GM21528 (cell line): ENCODE measurements at regions not wholly inside any gene's neighbourhood (a gene's known extent, or its start where the extent isn't known, plus 50 kb on each side); places are given as distances from the start of the nearest gene placed in this dataset.
A peak's percentile ranks its signal among the peaks of the same experiment; 100 is the strongest.
"Not testable (repeated sequence)": the region's sequence is repeated elsewhere in the genome, so short reads cannot be mapped to it uniquely, and the experiment has no call there.

Experiments used
- ATAC-seq: cut with Tn5 transposase; IDR thresholded peaks from one replicate; pipeline ENCODE4 v1.9.1; 2021; ENCODE audit warnings: mild to moderate bottlenecking, moderate library complexity; ENCODE audit not compliant: unreplicated experiment, low FRiP score

DNA sequence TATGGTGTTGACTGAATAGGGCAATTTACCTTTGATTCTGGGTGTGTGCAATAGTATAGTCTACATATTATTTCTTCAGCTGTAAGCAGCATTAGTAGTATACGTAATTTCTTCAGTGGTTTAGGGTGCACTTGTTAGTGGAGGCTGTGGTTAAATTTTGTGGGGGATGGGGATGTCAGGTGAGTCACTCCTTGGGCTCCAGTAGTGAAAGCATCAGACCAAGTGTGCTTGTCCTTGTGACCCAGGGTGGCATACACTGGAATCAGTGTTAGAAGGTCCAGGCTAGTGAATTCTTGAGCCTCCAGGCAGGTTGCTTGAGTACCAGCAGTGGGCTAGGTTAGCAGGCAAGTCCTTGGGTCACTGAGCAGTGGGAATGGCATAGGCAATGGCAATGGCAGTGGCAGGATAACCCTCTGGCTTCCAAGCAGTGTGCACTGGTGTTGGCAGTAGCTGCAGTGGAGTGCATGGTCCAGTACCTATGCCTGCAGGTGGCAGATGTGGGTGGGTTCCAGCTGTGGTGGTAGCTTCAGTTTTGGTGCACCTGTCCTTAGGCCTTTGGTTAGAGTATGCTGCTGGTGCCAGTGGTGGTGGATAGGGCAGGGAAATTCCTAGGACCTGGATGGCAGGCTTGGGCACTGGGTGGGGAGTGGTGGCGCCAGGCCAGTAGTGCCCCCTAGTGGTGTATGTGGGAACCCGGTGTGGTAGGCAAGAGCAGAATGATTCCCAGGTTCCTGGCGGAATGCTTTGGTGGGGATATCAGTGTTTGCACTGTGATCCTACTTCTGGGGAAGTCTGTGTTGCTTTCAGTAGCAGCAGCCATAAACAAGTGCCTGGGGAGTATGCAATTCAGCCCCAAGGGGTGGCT lies 531.0 kb downstream of the SMARCA1 start:
- no peak for ATAC-seq

DNA sequence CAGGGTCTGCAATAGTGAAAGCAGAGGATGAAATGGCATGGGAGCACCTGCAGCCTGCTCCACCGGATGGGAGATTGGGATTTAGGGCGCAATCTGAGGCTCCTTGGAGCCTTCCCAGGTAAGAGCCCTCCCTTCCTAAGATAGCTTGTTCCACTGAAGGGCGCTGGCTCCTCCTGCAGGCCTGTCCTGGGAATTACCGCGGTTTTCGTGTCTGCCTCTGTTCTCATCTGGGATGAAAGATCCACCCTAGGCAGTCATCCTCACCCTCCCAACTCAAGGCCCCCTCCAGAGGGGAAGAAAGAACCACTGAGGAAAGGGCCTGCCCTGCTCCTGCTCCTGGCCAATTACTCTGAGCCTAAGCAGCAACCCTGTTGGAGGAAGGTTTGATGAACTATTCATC lies 547.5 kb downstream of the SMARCA1 start:
- ATAC-seq: peak; percentile 54

DNA sequence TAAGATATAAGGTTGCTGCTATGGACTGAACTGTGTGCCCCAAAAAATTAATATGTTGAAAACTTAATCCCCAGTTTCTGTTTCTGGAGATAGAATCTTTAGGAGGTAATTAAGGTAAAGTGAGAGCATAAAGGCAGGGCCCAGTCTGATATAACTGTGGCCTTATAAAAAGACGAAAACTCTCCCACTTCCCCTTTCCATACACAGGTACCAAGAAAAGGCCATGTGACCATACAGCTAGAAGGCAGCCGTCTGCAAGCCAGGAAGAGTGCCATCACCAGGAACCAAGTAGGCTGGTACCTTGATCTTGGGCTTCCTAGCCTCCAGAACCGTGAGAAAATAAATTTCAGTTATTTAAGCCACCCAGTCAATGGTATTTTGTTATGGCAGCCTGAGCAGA lies 550.3 kb downstream of the SMARCA1 start:
- no peak for ATAC-seq

DNA sequence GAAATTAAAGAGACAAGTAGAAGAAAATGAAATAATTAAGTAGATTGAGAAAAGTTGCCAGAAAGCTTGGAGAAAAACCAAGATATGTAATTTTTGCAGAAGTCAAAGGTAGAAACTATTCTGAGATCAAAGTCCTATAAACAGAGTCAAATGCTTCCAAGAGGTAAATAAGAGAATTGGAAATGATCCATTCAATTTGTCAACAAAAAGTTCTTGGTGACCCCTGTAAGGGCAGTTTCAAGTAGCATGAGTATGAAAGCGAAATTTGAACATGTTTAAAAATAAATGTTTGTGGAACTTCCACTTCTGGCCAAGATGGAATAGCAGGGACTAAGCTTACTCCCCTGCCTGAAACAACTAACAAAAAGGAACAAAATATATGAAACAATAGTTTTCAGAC lies 562.0 kb downstream of the SMARCA1 start:
- no peak for ATAC-seq

DNA sequence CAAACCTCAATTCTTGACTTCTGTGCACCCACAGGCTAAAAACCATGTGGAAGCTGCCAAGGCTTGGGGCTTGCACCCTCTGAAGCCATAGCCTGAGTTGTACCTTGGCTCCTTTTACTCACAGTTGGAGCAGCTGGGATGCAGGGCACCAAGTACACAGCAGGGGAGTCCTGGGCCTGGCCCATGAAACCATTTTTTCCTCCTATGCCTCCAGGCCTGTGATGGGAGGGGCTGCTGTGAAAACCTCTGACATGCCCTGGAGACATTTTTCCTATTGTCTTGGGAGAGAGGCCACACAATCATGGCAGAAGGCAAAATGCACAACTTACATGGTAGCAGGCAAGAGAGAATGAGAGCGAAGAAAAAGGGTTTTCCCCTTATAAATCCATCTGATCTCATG lies 568.6 kb downstream of the SMARCA1 start:
- ATAC-seq: not testable (repeated sequence)

DNA sequence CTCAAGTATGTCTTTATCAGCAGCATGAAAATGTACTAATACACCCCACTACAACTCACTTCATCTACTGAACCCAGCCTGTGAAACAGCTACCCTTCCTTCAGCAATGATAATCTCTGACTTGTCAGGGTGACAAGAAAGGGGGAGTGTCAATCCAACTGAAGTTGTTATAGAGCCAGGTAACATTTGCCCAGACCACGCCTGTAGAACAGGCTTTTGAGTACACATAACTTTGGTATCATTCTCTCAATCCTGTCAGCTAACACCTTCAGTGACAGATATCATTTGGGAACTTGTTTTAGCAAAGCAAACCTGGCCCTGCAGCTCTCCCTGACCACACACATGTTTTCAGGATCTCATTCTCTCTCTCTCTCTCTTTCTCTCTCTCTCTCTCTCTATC lies 592.2 kb downstream of the SMARCA1 start:
- no peak for ATAC-seq

DNA sequence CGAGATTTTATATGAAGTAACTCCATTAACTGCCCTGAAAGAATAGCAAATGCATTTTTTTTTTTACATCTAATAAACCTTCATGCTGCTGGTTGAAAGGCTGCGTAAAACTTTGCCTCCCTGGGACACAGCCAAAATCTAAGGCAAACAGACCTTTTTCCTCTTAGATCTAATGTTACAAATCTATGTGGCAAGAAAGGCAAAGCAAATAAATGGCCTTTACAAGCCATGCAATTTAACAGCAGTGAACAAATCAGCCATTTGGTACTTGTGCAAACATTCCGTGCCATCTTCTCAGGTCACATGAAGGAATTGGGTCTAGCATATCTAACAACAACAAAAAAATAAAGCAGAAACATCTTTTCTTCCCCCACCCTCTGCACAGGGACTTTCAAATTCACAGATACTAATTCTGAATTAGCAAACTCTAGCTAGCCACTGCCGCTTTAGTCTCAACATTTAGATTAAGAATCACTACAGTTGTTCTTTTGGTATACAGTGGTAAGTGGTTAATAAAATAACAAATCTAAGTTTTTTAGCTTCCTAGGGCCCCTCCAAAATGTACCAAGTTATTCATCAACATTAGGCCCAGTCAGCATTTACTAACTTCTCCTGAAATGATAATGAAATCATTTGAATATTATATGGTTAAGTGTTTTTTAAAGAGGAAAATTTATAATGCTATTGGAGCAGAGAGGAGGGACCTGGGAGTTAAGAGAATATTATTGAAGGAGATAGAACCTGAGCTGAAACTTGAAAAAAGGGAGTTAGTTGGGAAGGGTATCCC lies 593.8 kb downstream of the SMARCA1 start:
- no peak for ATAC-seq

DNA sequence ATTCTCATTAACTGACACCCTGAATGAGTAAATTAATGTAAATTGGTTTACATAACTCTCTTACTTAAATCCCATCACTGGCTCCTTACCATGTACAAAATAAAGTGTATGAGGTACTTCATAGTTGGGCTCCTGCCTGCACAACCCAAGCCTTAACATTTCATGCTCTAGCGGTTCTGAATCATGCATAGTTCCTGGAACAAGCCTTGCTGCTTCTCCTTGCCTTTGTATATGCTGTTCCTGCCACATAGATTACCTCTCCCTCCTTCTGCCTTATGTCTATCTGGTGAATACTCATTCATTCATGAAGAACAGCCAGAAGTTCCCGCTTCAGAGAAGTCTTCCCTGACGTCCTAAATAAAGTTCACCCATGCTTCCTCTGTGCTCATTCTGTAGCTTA lies 594.7 kb downstream of the SMARCA1 start:
- no peak for ATAC-seq

DNA sequence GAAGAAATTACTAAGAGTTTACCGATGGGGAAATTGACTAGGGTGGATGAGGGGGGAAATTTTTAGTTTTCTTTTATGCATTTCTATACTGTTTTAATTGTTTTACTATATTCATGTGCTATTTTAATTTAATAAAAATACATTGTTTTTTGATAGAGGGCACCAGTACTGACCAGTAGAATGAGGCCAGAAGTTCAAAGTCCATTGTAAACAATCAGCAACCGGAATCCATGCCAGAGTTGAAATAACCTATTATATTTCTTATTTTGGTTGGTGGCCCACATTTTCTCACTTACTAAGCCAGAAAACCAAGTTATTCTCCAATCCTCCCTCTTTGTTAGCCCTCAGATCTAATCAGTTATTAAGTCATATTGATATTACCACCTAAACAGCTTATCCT lies 595.9 kb downstream of the SMARCA1 start:
- ATAC-seq: no peak

DNA sequence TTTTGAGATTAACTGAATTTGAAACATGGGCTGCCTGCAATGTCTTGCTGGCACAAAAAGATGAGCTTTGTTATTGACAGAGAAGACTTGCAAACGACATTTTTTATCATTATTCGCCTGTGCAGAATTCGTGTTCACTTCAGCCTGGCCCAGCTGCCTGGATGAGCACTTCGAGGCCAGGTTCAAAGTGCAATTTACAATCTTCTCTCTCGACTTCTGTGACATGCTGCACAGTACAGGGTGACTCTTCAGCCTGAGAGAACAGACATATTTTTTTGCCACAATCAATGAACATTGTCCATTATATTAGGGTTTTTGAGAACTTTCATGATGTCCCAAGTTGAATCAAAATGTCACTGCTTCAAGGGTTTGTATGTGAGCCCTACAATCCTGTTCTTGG lies 616.5 kb downstream of the SMARCA1 start:
- ATAC-seq: no peak

DNA sequence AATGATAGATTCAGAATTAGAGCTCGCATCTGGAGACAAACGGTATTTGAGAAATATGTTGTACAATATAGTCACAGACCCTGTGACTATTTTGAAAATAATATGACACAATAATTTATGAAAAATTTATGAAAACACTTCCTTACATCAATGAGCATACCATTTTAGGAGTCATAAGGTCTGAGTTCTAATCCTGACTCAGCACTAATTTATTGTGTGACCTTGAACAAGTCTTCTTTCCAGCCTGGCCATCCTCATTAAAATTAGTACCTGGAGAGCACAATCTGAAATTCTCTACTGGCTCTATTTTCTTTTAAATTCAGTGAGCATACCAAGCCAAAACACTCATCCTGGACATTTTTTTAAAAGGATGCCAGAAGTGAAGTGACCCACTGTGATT lies 622.3 kb downstream of the SMARCA1 start:
- ATAC-seq: no peak

DNA sequence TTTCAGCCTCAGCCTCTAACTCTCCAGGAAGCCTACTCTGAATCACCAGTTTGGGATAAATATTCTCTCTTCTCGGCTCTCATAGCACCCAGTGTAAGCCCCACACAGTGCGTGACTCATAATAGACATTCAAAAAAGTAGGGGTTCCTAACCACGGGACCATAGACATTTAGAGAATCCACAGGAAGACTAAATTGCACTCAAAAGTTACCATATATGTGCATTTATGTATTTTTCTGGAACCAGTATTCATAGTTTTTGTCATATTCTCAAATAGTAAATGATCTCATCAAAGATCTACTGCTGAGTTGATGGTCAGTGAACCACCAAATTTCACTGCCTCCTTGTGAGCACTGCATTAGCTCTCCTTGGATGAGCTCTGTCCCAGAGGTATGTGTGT lies 625.7 kb downstream of the SMARCA1 start:
- ATAC-seq: no peak

DNA sequence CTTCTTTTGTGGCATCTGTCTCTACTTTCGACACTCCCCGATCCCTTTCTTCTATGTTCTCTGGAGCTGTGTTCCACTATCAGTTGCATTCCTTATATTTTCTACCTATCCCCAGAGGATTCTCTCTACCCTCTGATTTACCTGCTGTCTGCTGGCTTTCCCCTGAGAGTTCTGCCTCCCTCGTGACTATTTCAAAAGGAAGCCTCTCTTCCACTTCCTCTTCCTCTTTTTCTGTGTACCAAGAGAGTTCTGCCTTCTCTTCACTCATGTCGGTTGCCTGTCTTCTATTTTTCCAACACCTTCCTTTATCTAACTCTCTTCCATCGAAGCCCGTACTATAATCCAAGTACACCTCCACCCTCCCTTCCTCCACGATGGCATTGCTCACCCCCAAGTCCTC lies 631.7 kb downstream of the SMARCA1 start:
- ATAC-seq: no peak

DNA sequence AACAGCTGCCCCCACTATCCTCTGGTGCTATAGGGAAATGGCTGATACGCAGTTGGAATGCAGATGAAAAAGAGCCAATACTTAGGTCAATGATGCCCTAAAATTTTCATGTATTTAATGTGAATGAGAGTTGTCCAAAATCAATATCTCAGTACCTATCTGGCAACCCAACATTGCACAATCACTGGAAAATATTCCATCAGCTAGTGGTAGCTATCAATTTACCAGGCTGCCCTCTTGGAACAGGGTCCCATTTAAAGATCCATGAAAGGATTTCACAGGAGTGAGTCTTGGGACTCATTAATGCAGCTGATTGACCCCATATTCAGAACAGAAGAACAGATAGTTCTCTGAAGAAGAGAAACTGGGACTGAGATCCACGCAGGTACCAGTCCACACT lies 638.9 kb downstream of the SMARCA1 start:
- no peak for ATAC-seq

DNA sequence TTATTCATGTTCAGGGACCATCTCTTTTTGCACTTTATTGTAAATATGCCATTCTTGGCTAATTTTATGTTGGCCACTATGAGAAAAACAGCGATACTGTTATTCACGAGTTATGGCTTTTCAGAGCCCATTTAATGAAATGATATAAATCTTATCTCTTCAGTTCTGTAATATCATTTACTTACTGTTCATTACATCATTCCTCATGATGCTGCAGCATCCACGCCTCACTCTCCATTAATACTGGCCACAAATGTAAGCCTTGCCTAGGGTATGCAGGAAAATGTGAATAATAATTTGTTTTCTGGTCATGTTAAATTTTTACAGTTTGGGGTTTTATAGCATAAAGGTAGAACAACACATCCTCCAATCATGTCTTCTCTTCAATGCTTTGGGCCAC lies 639.6 kb downstream of the SMARCA1 start:
- ATAC-seq: no peak

DNA sequence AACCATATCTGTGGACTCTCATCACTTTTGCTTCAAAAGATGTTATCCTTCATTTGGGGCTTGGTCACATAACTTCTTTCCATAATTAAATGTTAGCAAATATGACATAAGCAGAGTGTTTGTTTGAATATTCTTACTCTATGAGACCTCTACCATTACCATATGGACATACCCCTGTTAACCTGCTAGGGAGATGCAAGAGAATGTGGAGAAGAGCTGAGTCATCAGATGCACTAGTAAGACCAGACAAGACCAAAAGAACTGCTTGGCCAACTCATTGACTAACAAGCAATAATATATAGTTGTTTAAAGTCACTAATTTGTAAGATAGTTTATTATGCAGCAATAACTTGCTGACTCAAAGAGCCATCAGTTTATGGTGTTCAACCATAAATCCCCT lies 652.9 kb downstream of the SMARCA1 start:
- ATAC-seq: no peak

DNA sequence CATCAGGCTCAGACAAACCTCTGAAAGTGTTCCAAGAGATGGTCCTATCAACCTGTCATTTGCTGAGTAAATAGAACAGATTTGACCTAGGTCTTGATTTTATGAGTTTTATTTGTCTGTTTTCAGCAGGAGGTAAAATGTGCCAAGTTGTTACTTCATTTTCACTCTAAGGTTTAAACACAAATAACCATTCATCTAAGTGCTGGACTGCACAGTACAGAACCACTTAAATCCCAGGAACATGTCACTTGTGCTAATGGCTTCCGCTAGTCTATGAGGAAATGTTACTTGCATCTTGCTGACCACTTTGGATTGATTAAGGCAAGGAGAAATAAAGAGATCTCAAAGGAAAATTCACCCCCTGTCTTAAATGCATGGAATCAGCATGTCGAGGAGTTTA lies 660.7 kb downstream of the SMARCA1 start:
- ATAC-seq: no peak

DNA sequence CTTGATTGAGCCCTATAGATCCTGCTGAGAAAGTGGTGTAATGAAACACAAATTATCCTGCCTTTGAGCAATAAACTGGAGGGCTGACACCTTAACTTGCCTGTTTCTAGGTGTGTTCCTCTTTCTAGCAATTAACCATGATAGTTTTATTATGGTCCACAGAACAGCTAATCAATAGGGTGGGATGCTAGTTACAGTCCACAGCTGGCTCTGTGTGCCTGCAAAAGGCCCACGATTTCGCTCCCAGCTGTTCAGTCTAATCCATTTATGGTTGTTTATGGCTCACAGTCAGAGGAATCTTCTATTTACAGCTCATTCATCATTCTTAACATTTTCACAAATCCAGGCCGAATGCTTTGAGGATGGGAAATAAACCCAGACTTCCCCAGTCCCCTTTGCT lies 674.9 kb downstream of the SMARCA1 start:
- no peak for ATAC-seq

DNA sequence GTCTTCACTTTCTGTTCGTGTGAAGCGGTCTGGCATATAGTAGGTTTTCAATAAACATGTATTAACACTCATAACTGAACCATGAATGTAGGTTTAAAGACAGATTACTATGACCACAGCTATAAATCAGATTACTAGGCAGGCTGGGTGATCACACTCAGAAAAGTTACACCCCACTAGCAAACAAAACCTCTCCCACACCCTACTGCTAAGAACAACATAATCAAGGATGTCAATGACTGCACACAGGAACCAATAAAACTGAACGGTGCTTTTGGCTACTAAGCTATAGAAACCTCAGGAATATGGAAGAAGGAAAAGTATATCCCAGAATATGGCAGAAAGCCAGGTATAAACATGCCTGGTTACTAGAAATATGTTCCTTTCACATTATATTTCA lies 676.9 kb downstream of the SMARCA1 start:
- no peak for ATAC-seq

DNA sequence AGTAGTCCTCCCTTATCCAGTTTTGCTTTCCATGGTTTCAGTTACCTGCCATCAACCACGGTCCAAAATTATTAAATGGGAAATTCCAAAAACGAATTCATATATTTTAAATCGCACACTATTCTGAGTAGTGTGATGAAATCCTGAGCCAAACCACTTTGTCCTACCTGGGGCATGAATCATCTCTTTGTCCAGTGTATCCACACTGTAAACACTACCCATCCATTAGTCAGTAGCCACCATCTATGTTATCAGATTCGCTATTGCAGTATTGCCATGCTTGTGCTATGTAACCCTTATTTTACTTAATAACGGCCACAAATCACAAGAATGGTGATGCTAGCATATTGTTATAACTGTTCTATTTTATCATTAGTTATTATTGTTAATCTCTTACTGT lies 704.6 kb downstream of the SMARCA1 start:
- ATAC-seq: no peak

DNA sequence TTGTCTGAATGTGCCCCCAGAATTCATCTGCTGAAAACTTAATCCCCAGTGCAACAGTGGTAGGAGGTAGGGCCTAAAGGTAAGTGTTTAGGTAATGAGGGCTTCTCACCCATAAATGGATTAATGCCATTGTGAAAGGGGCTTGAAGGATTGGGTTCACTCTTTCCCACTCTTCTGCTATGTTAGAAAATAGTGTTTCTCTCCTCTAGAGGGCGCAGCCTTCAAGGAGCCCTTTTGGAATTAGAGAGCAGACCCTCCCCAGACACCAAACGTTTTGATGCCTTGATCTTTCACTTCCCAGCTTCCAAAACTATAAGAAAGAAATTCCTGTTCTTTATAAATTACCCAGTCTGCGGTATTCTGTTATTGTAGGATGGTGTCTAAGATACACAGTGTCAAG lies 706.4 kb downstream of the SMARCA1 start:
- ATAC-seq: no peak

DNA sequence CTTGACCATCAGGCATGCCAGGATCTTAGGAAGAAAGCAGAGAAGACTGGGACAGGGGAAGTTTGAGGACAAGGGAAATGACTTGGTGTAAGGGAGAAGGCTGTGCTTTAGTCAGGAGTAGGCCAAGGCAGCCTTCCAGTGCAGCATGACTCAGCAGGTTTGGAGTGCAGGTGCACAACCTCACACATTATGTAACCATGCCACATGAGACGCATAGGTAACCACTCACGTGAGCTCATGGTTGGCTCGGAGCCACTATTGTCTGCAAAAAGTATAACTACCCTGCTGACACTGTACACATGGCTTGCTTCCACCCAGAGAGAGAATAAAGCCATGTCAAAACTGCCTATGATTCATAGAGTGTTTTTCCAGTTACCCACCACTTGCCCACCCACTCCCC lies 715.9 kb downstream of the SMARCA1 start:
- no peak for ATAC-seq
